ENCODE measurements at regions not wholly inside any gene's neighbourhood (a gene's known extent, or its start where the extent isn't known, plus 50 kb on each side); places are given as distances from the start of the nearest gene placed in this dataset.

DNA sequence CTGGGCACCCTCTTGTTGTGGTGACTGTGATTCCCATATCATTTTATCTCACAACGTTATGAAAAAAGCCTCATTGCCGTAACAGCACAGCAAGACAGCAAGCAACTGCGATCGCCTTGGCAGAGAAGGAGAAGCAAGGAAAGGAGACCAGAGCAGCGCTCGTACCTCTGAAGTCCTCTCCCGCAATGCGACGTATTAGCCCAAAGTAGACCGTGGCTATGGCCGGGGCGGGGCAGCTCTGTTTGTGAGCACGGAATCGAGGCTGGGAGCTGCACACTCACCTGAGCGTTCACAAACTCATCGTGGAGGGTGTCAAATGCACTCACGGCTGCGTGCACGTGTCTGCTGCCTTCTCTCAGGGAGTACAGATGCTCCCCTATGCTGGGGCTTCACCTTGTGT is 76.1 kb downstream of the YTHDF1 start:
- H3K4me3 ChIP-seq (ENCODE audit: low read depth in 2 of 2, low read length in 1 of 2): no peak overlapping the region
- H3K9ac ChIP-seq: no peak overlapping the region
- POLR2A ChIA-PET: no interaction called here
- no peak for DNase-seq
- H2AFZ ChIP-seq (ENCODE audit: low read depth): no peak overlapping the region
- H3K27me3 ChIP-seq (ENCODE audit: insufficient read depth): peaks cover 50% of the 10 kb centered on the region
- H3K9me3 ChIP-seq: no peaks in the 10 kb centered on the region
- H3F3A ChIP-seq (replicated peaks; ENCODE audit: insufficient read depth): no peaks in the 10 kb centered on the region
- H3K36me3 ChIP-seq (replicated peaks in 1 of 2; ENCODE audit: control insufficient read depth in 1 of 2, insufficient read depth in 2 of 2, low read length in 1 of 2): no peaks in the 10 kb centered on the region
- no peaks in the 10 kb centered on the region for H4K20me1 ChIP-seq (ENCODE audit: insufficient read depth)
- CTCF ChIA-PET: no interaction called here
- H3K9me2 ChIP-seq: no peaks in the 10 kb centered on the region
- WGBS (ENCODE audit: low lambda C conversion rate): 25% methylated on average over 16 of the region's 19 CpGs
- no peaks in the 10 kb centered on the region for H3K4me1 ChIP-seq (ENCODE audit: control insufficient read depth in 1 of 2, insufficient read depth in 2 of 2, low read depth in 1 of 2, low read length in 1 of 2)
- TF ChIP-seq SMC3 (IDR thresholded peaks at IDR 0.05; ENCODE audit: low read depth, low read length) (no peak), YY1 (IDR thresholded peaks at IDR 0.05; ENCODE audit: low read depth) (no peak), FOSL2 (IDR thresholded peaks at IDR 0.05; ENCODE audit: borderline replicate concordance, low read depth) (no peak), FOXJ3 (CRISPR knock-in tag; IDR thresholded peaks at IDR 0.05) (no peak), GATA2 (CRISPR knock-in tag; IDR thresholded peaks at IDR 0.05) (no peak), RCOR1 (IDR thresholded peaks at IDR 0.05; ENCODE audit: low read length) (no peak)
- TF ChIP-seq, protein P1, sequence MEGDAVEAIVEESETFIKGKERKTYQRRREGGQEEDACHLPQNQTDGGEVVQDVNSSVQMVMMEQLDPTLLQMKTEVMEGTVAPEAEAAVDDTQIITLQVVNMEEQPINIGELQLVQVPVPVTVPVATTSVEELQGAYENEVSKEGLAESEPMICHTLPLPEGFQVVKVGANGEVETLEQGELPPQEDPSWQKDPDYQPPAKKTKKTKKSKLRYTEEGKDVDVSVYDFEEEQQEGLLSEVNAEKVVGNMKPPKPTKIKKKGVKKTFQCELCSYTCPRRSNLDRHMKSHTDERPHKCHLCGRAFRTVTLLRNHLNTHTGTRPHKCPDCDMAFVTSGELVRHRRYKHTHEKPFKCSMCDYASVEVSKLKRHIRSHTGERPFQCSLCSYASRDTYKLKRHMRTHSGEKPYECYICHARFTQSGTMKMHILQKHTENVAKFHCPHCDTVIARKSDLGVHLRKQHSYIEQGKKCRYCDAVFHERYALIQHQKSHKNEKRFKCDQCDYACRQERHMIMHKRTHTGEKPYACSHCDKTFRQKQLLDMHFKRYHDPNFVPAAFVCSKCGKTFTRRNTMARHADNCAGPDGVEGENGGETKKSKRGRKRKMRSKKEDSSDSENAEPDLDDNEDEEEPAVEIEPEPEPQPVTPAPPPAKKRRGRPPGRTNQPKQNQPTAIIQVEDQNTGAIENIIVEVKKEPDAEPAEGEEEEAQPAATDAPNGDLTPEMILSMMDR (IDR thresholded peaks at IDR 0.05): no peak
- no peak overlapping the region for H3K27ac ChIP-seq (ENCODE audit: low read depth in 2 of 2, low read length in 1 of 2)
- no peak overlapping the region for H3K4me2 ChIP-seq
- H3K79me2 ChIP-seq (ENCODE audit: insufficient read depth): no peaks in the 10 kb centered on the region

DNA sequence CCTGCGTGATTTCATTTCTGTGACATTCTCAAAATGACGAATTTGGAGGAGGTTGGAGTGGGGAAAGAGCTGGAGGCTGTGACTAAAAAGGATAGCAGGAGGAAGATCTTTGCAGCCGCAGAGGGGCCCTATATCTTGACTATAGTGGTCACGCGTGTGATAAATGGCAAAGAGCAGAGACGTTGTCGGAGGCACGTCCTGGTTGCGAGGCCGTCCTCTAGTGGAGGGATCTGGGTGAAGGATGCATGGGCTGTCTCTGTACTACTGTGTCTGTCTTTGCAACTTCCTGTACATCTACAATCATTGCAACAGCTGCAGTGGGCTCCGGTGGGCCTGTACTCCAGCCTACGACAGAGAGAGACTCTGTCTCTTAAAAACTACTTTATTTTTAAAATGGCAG is 76.6 kb downstream of the YTHDF1 start:
- no peaks in the 10 kb centered on the region for H3K9me2 ChIP-seq
- no peaks in the 10 kb centered on the region for H4K20me1 ChIP-seq (ENCODE audit: insufficient read depth)
- no peak overlapping the region for H3K4me3 ChIP-seq (ENCODE audit: low read depth in 2 of 2, low read length in 1 of 2)
- H3K79me2 ChIP-seq (ENCODE audit: insufficient read depth): no peaks in the 10 kb centered on the region
- TF ChIP-seq, protein P2, sequence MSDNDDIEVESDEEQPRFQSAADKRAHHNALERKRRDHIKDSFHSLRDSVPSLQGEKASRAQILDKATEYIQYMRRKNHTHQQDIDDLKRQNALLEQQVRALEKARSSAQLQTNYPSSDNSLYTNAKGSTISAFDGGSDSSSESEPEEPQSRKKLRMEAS (IDR thresholded peaks at IDR 0.05; ENCODE audit: low read depth): no peak
- TF ChIP-seq FOXJ3 (CRISPR knock-in tag; IDR thresholded peaks at IDR 0.05) (no peak), RFX5 (IDR thresholded peaks at IDR 0.05; ENCODE audit: low read length) (no peak), JUND (IDR thresholded peaks at IDR 0.05) (no peak), RAD21 (IDR thresholded peaks at IDR 0.05; ENCODE audit: low read length) (no peak), CHD2 (IDR thresholded peaks at IDR 0.05; ENCODE audit: low read length, partially characterized antibody) (no peak), FOSL2 (IDR thresholded peaks at IDR 0.05; ENCODE audit: borderline replicate concordance, low read depth) (no peak), TEAD4 (IDR thresholded peaks at IDR 0.05; ENCODE audit: borderline replicate concordance, insufficient read depth) (no peak), POLR2AphosphoS5 (IDR thresholded peaks at IDR 0.05; ENCODE audit: low read depth, low read length) (no peak)
- TF ChIP-seq, protein P3, sequence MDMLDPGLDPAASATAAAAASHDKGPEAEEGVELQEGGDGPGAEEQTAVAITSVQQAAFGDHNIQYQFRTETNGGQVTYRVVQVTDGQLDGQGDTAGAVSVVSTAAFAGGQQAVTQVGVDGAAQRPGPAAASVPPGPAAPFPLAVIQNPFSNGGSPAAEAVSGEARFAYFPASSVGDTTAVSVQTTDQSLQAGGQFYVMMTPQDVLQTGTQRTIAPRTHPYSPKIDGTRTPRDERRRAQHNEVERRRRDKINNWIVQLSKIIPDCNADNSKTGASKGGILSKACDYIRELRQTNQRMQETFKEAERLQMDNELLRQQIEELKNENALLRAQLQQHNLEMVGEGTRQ (IDR thresholded peaks at IDR 0.05; ENCODE audit: borderline replicate concordance, low read depth, low read length): no peak
- TF ChIP-seq, protein P4, sequence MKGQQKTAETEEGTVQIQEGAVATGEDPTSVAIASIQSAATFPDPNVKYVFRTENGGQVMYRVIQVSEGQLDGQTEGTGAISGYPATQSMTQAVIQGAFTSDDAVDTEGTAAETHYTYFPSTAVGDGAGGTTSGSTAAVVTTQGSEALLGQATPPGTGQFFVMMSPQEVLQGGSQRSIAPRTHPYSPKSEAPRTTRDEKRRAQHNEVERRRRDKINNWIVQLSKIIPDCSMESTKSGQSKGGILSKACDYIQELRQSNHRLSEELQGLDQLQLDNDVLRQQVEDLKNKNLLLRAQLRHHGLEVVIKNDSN (IDR thresholded peaks at IDR 0.05; ENCODE audit: borderline replicate concordance, low read depth): no peak
- peaks cover 50% of the 10 kb centered on the region for H3K27me3 ChIP-seq (ENCODE audit: insufficient read depth)
- no peak overlapping the region for H2AFZ ChIP-seq (ENCODE audit: low read depth)
- DNase-seq: no peak
- H3K9me3 ChIP-seq: no peaks in the 10 kb centered on the region
- H3K36me3 ChIP-seq (replicated peaks in 1 of 2; ENCODE audit: control insufficient read depth in 1 of 2, insufficient read depth in 2 of 2, low read length in 1 of 2): no peaks in the 10 kb centered on the region
- 13% methylated on average over 8 of the region's 12 CpGs for WGBS (ENCODE audit: low lambda C conversion rate)
- H3K4me1 ChIP-seq (ENCODE audit: control insufficient read depth in 1 of 2, insufficient read depth in 2 of 2, low read depth in 1 of 2, low read length in 1 of 2): no peaks in the 10 kb centered on the region
- CTCF ChIA-PET: no interaction called here
- H3K27ac ChIP-seq (ENCODE audit: low read depth in 2 of 2, low read length in 1 of 2): no peak overlapping the region
- POLR2A ChIA-PET: no interaction called here
- no peak overlapping the region for H3K4me2 ChIP-seq
- no peak overlapping the region for H3K9ac ChIP-seq
- no peaks in the 10 kb centered on the region for H3F3A ChIP-seq (replicated peaks; ENCODE audit: insufficient read depth)

Data from SK-N-SH (cell line).